Gastroesophageal sphincter (tissue), 4 donors: ENCODE measurements at regions not wholly inside any gene's neighbourhood (a gene's known extent, or its start where the extent isn't known, plus 50 kb on each side); places are given as distances from the start of the nearest gene placed in this dataset.

ENCODE experiments used
- ATAC-seq: fragments of 150-250 bp; one replicate; pipeline ENCODE4 v1.9.1; 2016; ENCODE audit warnings: mild to moderate bottlenecking, moderate library complexity
- H3K27ac ChIP-seq, 4 donors: fragments of 200-600 bp; sonication (generic) in 3 of 4; 1 replicate in 3 of 4; 2 replicates in 1 of 4; pipeline ENCODE4 v1.5.1; 2016 to 2019
- H3K27me3 ChIP-seq: fragments of 200-600 bp; sonication (generic); one replicate; pipeline ENCODE4 v1.5.1; 2019
- H3K36me3 ChIP-seq, 2 donors: fragments of 200-600 bp; sonication (generic); one replicate each; pipeline ENCODE4 v1.5.1; 2019; ENCODE audit warnings: control low read depth in 1 of 2
- H3K4me1 ChIP-seq, 3 donors: fragments of 200-600 bp; sonication (generic); 1 replicate in 2 of 3; 2 replicates in 1 of 3; pipeline ENCODE4 v1.5.1; 2016 to 2019; ENCODE audit warnings: control low read depth in 2 of 3
- H3K4me3 ChIP-seq, 2 donors: fragments of 200-600 bp; sonication (generic); one replicate each; pipeline ENCODE4 v1.5.1; 2019; ENCODE audit warnings: mild to moderate bottlenecking in 1 of 2, moderate library complexity in 1 of 2
- H3K9me3 ChIP-seq, 3 donors: fragments of 200-600 bp; sonication (generic); one replicate each; pipeline ENCODE4 v1.5.1; 2017 to 2019; ENCODE audit warnings: control low read depth in 2 of 3
- CTCF ChIP-seq, 4 experiments: fragments of 200-600 bp in 2 of 4; fragments of 450-650 bp in 2 of 4; sonication (generic) in 1 of 4; IDR thresholded peaks; one replicate each; pipeline ENCODE4 v1.5.1; 2017 to 2019; ENCODE audit warnings: antibody characterized with exemption in 4 of 4, mild to moderate bottlenecking in 2 of 4, moderate library complexity in 2 of 4
- EP300 ChIP-seq: sonication (generic); formaldehyde crosslinking; IDR thresholded peaks from one replicate; pipeline ENCODE4 v1.6.1; 2017; ENCODE audit warnings: antibody characterized with exemption, mild to moderate bottlenecking
- POLR2A ChIP-seq, 2 donors: fragments of 450-650 bp; IDR thresholded peaks; one replicate each; pipeline ENCODE4 v1.6.1; 2017; ENCODE audit warnings: antibody characterized with exemption in 2 of 2, mild to moderate bottlenecking in 2 of 2, moderate library complexity in 1 of 2
- POLR2AphosphoS5 ChIP-seq: sonication (generic); formaldehyde crosslinking; IDR thresholded peaks from one replicate; pipeline ENCODE4 v1.6.1; 2017; ENCODE audit warnings: antibody characterized with exemption
- WGBS, 2 donors: methylation state at CpG; one replicate each; pipeline ENCODE4 v1.1.5; 2018; ENCODE audit warnings: low coverage in 1 of 2; 5-methylcytosine and 5-hydroxymethylcytosine counted together

- WGBS, 2 donors, result 74 to 90% methylated on average over 6 of the region's 6 CpGs
- H3K27me3 ChIP-seq, result no peaks in the 10 kb centered on the region
- H3K36me3 ChIP-seq, result no peaks in the 10 kb centered on the region
- H3K9me3 ChIP-seq, result no peaks in the 10 kb centered on the region
- no peak for TF ChIP-seq CTCF (IDR thresholded peaks at IDR 0.05)
- TF ChIP-seq POLR2A (IDR thresholded peaks at IDR 0.05), result no peak
- TF ChIP-seq POLR2AphosphoS5, result no peak
- no peak for TF ChIP-seq EP300
- H3K4me1 ChIP-seq, result no peaks in the 10 kb centered on the region
- H3K4me3 ChIP-seq, result no peak overlapping the region
- no peak overlapping the region for H3K27ac ChIP-seq
- no peak for ATAC-seq
These were observed 210.7 kb downstream of the EFCAB11 start for GRCh38 chr14:89743828-89744227.

- Histone ChIP-seq H3K27ac (no peak overlapping the region), H3K27me3 (no peaks in the 10 kb centered on the region), H3K4me3 (no peak overlapping the region), H3K4me1 (no peaks in the 10 kb centered on the region), H3K9me3 (no peaks in the 10 kb centered on the region), H3K36me3 (no peaks in the 10 kb centered on the region)
- WGBS, 2 donors, result 79 to 84% methylated on average over 3 of the region's 3 CpGs
- no peak for ATAC-seq
- no peak for TF ChIP-seq POLR2A (IDR thresholded peaks at IDR 0.05)
- TF ChIP-seq EP300, result no peak
- TF ChIP-seq CTCF (IDR thresholded peaks at IDR 0.05), result no peak
- TF ChIP-seq POLR2AphosphoS5, result no peak
These were observed 214.3 kb downstream of the EFCAB11 start for GRCh38 chr14:89740241-89740640.

- Histone ChIP-seq H3K27ac (no peak overlapping the region), H3K27me3 (no peaks in the 10 kb centered on the region), H3K4me3 (no peak overlapping the region), H3K36me3 (no peaks in the 10 kb centered on the region), H3K4me1 (no peaks in the 10 kb centered on the region), H3K9me3 (peaks cover 0 to 5% (median 0%) of the 10 kb centered on the region in 3 donors)
- no peak for TF ChIP-seq POLR2A (IDR thresholded peaks at IDR 0.05)
- no peak for TF ChIP-seq POLR2AphosphoS5
- TF ChIP-seq CTCF (IDR thresholded peaks at IDR 0.05), result no peak
- TF ChIP-seq EP300, result no peak
- ATAC-seq, result no peak
- 84 to 88% methylated on average over 4 of the region's 4 CpGs for WGBS, 2 donors
These were observed 217.6 kb downstream of the EFCAB11 start for GRCh38 chr14:89736881-89737280.

- ATAC-seq, result no peak
- Histone ChIP-seq H3K4me1 (no peaks in the 10 kb centered on the region), H3K9me3 (peaks cover 0 to 5% (median 0%) of the 10 kb centered on the region in 3 donors), H3K4me3 (no peak overlapping the region), H3K36me3 (no peaks in the 10 kb centered on the region), H3K27me3 (no peaks in the 10 kb centered on the region), H3K27ac (no peak overlapping the region)
- TF ChIP-seq POLR2A (IDR thresholded peaks at IDR 0.05) (no peak), POLR2AphosphoS5 (no peak), EP300 (no peak), CTCF (IDR thresholded peaks at IDR 0.05) (no peak)
- WGBS, 2 donors, result 86 to 91% methylated on average over 6 of the region's 6 CpGs
These were observed 223.1 kb downstream of the EFCAB11 start for GRCh38 chr14:89731396-89731933.

GRCh38 chr14:89730687-89731086 is 223.8 kb downstream of the EFCAB11 start:
- H3K9me3 ChIP-seq, result peaks cover 0 to 5% (median 0%) of the 10 kb centered on the region in 3 donors
- no peak for TF ChIP-seq CTCF (IDR thresholded peaks at IDR 0.05)
- TF ChIP-seq POLR2AphosphoS5, result no peak
- TF ChIP-seq EP300, result no peak
- TF ChIP-seq POLR2A (IDR thresholded peaks at IDR 0.05), result no peak
- no peaks in the 10 kb centered on the region for H3K27me3 ChIP-seq
- no peak for ATAC-seq
- H3K4me3 ChIP-seq, result no peak overlapping the region
- WGBS, 2 donors, result 79 to 83% methylated on average over 5 of the region's 5 CpGs
- H3K27ac ChIP-seq, result no peak overlapping the region
- H3K4me1 ChIP-seq, result no peaks in the 10 kb centered on the region
- H3K36me3 ChIP-seq, result no peaks in the 10 kb centered on the region
